ENCODE measurements at regions not wholly inside any gene's neighbourhood (a gene's known extent, or its start where the extent isn't known, plus 50 kb on each side); places are given as distances from the start of the nearest gene placed in this dataset.

- Histone ChIP-seq H3K27me3 (ENCODE audit: insufficient read depth, low read length) (no peaks in the 10 kb centered on the region), H4K20me1 (ENCODE audit: insufficient read depth, low read length) (no peaks in the 10 kb centered on the region), H3K4me3 (ENCODE audit: low read depth, low read length, poor library complexity, severe bottlenecking) (no peak overlapping the region), H3K9ac (ENCODE audit: low read length) (no peak overlapping the region), H3K79me2 (ENCODE audit: insufficient read depth, low read length) (no peaks in the 10 kb centered on the region), H2AFZ (ENCODE audit: low read length) (no peak overlapping the region), H3K27ac (ENCODE audit: low read depth, low read length, poor library complexity, severe bottlenecking) (no peak overlapping the region), H3K36me3 (ENCODE audit: insufficient read depth, low read length) (no peaks in the 10 kb centered on the region), H3K9me2 (ENCODE audit: low read depth, low read length) (no peaks in the 10 kb centered on the region), H3K4me1 (ENCODE audit: insufficient read depth, low read length, severe bottlenecking) (no peaks in the 10 kb centered on the region), H3F3A (ENCODE audit: insufficient read depth, low read length) (no peaks in the 10 kb centered on the region), H3K4me2 (ENCODE audit: low read length) (no peak overlapping the region), H3K9me3 (ENCODE audit: low read length) (no peaks in the 10 kb centered on the region)
- no peak for TF ChIP-seq EZH2 (IDR thresholded peaks at IDR 0.05; ENCODE audit: borderline replicate concordance, low read length)
- TF ChIP-seq, protein P1, sequence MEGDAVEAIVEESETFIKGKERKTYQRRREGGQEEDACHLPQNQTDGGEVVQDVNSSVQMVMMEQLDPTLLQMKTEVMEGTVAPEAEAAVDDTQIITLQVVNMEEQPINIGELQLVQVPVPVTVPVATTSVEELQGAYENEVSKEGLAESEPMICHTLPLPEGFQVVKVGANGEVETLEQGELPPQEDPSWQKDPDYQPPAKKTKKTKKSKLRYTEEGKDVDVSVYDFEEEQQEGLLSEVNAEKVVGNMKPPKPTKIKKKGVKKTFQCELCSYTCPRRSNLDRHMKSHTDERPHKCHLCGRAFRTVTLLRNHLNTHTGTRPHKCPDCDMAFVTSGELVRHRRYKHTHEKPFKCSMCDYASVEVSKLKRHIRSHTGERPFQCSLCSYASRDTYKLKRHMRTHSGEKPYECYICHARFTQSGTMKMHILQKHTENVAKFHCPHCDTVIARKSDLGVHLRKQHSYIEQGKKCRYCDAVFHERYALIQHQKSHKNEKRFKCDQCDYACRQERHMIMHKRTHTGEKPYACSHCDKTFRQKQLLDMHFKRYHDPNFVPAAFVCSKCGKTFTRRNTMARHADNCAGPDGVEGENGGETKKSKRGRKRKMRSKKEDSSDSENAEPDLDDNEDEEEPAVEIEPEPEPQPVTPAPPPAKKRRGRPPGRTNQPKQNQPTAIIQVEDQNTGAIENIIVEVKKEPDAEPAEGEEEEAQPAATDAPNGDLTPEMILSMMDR (IDR thresholded peaks at IDR 0.05; ENCODE audit: low read length), result no peak
Measured at GRCh38 chr10:32144817-32145688, 88.8 kb upstream of the KIF5B start.

DNA sequence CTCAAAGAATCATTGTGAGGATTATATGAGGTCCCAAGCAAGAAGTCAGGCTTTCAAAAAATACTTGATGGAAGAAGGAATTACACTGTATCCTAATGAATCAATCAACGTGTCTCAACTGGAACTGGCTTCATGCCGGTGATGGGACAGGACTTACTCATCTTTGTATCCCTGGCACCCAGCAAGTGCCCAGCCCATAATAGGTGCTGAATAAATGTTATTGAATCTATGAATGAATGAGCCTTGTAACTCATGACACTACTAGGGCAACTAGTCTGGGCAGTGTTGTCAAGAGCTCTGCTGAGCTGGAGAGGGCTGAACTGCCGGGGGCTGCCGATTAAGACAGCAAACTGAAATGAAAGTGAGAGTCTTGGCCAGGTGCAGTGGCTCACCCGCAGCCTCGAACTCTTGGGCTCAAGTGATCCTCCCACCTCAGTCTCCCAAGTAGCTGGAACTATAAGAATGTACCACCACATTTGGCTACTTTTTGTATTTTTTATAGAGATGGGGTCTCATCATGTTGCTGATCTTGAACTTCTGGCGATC is 87.2 kb upstream of the KIF5B start:
- no peaks in the 10 kb centered on the region for H3K36me3 ChIP-seq (ENCODE audit: insufficient read depth, low read length)
- H3K9me3 ChIP-seq (ENCODE audit: low read length), result no peaks in the 10 kb centered on the region
- no peak overlapping the region for H3K9ac ChIP-seq (ENCODE audit: low read length)
- H2AFZ ChIP-seq (ENCODE audit: low read length), result no peak overlapping the region
- H3K4me3 ChIP-seq (ENCODE audit: low read depth, low read length, poor library complexity, severe bottlenecking), result no peak overlapping the region
- no peaks in the 10 kb centered on the region for H3F3A ChIP-seq (ENCODE audit: insufficient read depth, low read length)
- H3K27ac ChIP-seq (ENCODE audit: low read depth, low read length, poor library complexity, severe bottlenecking), result no peak overlapping the region
- no peaks in the 10 kb centered on the region for H3K9me2 ChIP-seq (ENCODE audit: low read depth, low read length)
- TF ChIP-seq, protein P1 (IDR thresholded peaks at IDR 0.05; ENCODE audit: low read length), result no peak
- no peak for TF ChIP-seq EZH2 (IDR thresholded peaks at IDR 0.05; ENCODE audit: borderline replicate concordance, low read length)
- H3K4me2 ChIP-seq (ENCODE audit: low read length), result no peak overlapping the region
- H3K27me3 ChIP-seq (ENCODE audit: insufficient read depth, low read length), result no peaks in the 10 kb centered on the region
- H3K79me2 ChIP-seq (ENCODE audit: insufficient read depth, low read length), result no peaks in the 10 kb centered on the region
- no peaks in the 10 kb centered on the region for H3K4me1 ChIP-seq (ENCODE audit: insufficient read depth, low read length, severe bottlenecking)
- no peaks in the 10 kb centered on the region for H4K20me1 ChIP-seq (ENCODE audit: insufficient read depth, low read length)

DNA sequence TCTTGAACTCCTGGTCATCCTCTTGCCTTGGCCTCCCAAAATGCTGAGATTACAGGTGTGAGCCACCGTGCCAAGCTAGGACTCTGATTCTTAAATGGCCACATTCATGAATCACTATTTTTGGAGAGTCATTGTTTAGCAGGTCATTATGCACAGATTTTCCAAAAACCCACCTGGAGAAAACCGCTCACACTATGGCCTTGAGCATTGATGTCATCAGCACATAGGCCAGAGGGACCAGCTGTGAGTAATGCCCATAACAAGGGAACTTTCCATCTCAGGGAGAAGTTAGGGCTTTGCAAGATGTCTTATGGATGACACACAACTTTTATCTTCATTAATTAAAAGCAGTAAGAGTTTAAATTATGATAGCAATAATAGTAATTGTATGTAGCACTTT is 86.4 kb upstream of the KIF5B start:
- H3K9me3 ChIP-seq (ENCODE audit: low read length), result no peaks in the 10 kb centered on the region
- H3F3A ChIP-seq (ENCODE audit: insufficient read depth, low read length), result no peaks in the 10 kb centered on the region
- no peaks in the 10 kb centered on the region for H3K27me3 ChIP-seq (ENCODE audit: insufficient read depth, low read length)
- no peaks in the 10 kb centered on the region for H3K36me3 ChIP-seq (ENCODE audit: insufficient read depth, low read length)
- no peak overlapping the region for H3K27ac ChIP-seq (ENCODE audit: low read depth, low read length, poor library complexity, severe bottlenecking)
- H3K9me2 ChIP-seq (ENCODE audit: low read depth, low read length), result no peaks in the 10 kb centered on the region
- no peaks in the 10 kb centered on the region for H3K4me1 ChIP-seq (ENCODE audit: insufficient read depth, low read length, severe bottlenecking)
- H3K9ac ChIP-seq (ENCODE audit: low read length), result no peak overlapping the region
- H3K4me2 ChIP-seq (ENCODE audit: low read length), result no peak overlapping the region
- no peak for TF ChIP-seq EZH2 (IDR thresholded peaks at IDR 0.05; ENCODE audit: borderline replicate concordance, low read length)
- TF ChIP-seq, protein P1 (IDR thresholded peaks at IDR 0.05; ENCODE audit: low read length), result no peak
- H3K4me3 ChIP-seq (ENCODE audit: low read depth, low read length, poor library complexity, severe bottlenecking), result no peak overlapping the region
- H4K20me1 ChIP-seq (ENCODE audit: insufficient read depth, low read length), result no peaks in the 10 kb centered on the region
- no peaks in the 10 kb centered on the region for H3K79me2 ChIP-seq (ENCODE audit: insufficient read depth, low read length)
- no peak overlapping the region for H2AFZ ChIP-seq (ENCODE audit: low read length)

Data from OCI-LY1 (cell line).